ENCODE measurements at regions not wholly inside any gene's neighbourhood (a gene's known extent, or its start where the extent isn't known, plus 50 kb on each side); places are given as distances from the start of the nearest gene placed in this dataset.

GRCh38 chr3:10697918-10698317, 118.1 kb upstream of the SLC6A11 start:
- TF ChIP-seq CTCF (IDR thresholded peaks at IDR 0.05) (no peak), ATF2 (CRISPR knock-in tag; IDR thresholded peaks at IDR 0.05; ENCODE audit: borderline replicate concordance, low read depth) (no peak), ZBTB43 (CRISPR knock-in tag; IDR thresholded peaks at IDR 0.05) (no peak), JUN (CRISPR knock-in tag; IDR thresholded peaks at IDR 0.05) (no peak), FOXJ3 (CRISPR knock-in tag; IDR thresholded peaks at IDR 0.05; ENCODE audit: borderline replicate concordance) (no peak), ZNF396 (CRISPR knock-in tag; IDR thresholded peaks at IDR 0.05; ENCODE audit: borderline replicate concordance) (no peak), STAT6 (CRISPR knock-in tag; conservative IDR thresholded peaks at IDR 0.05; ENCODE audit: low read depth) (no peak), CREB1 (CRISPR knock-in tag; IDR thresholded peaks at IDR 0.05) (no peak), ZNF425 (CRISPR knock-in tag; conservative IDR thresholded peaks at IDR 0.05) (no peak)
